HG02571 (cell line): ENCODE measurements at regions not wholly inside any gene's neighbourhood (a gene's known extent, or its start where the extent isn't known, plus 50 kb on each side); places are given as distances from the start of the nearest gene placed in this dataset.

Source experiments
- ATAC-seq: cut with Tn5 transposase; IDR thresholded peaks from one replicate; pipeline ENCODE4 v1.9.1; 2021; ENCODE audit warnings: mild to moderate bottlenecking, moderate library complexity; ENCODE audit not compliant: unreplicated experiment

DNA sequence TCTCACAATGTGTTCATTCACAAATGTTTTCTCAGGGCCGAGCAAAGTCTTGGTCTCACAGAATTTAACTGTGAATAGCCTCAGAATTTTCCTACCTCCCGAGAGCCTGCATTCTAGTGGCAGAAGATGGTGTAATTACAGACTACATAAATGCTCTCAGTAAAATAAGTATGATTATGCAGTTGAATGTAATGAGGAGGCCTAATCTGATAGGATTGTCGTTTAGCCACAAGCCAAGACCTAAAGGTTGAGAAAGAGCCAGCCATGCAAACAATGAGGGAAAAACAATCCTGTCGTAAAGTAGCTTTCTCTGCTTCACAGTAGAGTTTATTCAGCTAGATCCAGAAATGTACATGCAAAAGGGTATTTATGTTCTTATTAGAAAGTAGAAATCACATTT lies 607.8 kb upstream of the B3GALT2 start:
- no peak for ATAC-seq

GRCh38 chr1:193791746-193792145 lies 605.3 kb upstream of the B3GALT2 start:
- no peak for ATAC-seq

DNA sequence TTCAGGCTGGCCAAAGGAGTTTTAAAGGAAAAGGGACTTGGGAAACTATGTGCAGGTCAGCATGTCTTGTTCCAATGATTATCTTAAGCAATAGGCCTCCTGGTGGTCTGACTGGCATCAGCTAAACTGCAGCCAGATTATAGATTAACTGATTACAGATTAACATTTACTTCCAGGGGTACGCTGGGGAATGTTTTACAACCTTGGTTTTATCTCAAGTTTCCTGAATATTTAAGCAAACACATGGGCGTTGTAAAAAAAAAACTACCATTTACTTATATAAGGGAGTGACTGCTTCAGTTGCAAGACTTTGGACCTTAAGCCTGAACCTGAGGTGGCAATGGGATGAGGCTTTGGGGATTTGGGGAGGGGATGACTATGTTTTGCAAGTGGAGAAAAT lies 600.6 kb upstream of the B3GALT2 start:
- no peak for ATAC-seq

GRCh38 chr1:193785850-193786420 lies 599.5 kb upstream of the B3GALT2 start:
- ATAC-seq = no peak

DNA sequence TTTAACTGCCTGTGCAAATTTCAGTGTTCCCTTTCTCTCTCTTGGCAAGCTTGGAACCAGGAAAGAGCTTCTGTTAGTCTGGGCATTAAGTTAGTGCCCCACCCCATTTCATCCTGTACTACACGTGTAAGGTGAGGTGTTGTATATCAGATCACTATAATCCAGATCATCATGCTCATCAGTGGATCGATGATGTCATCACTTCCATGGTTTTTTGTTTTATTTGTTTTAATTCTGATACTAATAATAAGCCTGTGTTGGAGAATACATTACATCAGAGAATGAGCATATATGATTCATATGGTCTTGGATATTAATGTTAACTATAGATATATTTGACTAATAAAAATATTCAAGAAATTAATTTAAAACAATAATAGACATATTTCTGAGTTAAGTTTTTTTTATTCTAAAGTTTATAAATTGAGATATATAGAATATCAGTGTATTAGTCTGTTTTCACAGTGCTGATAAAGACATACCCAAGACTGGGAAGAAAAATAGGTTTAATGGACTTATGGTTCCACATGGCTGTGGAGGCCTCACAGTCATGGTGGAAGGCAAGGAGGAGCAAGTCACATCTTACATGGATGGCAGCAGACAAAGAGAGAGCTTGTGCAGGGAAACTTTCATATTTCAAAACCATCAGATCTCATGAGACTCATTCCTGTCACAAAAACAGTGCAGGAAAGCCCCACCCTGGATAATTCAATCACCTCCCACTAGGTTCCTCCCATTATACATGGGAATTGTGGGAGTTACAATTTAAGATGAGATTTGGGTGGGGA lies 588.3 kb upstream of the B3GALT2 start:
- no peak for ATAC-seq

- ATAC-seq = no peak
Measured at GRCh38 chr1:193771596-193771995, 585.2 kb upstream of the B3GALT2 start.

- ATAC-seq = no peak
Measured at GRCh38 chr1:193769651-193770050, 583.2 kb upstream of the B3GALT2 start.

DNA sequence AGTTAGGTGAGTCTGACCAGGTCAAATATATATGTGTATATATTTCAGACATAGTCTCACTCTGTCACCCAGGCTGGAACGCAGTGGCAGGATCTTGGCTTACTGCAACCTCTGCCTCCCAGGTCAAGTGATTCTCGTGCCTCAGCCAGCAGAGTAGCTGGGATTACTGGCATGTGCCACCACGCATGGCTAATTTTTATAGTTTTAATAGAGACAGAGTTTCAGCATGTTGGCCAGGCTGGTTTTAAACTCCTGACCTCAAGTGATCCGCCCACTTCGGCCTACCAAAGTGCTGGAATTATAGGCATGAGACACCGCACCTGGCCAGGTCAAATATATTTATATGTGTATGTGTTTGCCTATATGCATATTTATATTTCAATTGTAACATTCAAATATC lies 581.5 kb upstream of the B3GALT2 start:
- no peak for ATAC-seq

GRCh38 chr1:193766329-193766728 lies 579.9 kb upstream of the B3GALT2 start:
- ATAC-seq = no peak

GRCh38 chr1:193763266-193763665 lies 576.9 kb upstream of the B3GALT2 start:
- no peak for ATAC-seq

DNA sequence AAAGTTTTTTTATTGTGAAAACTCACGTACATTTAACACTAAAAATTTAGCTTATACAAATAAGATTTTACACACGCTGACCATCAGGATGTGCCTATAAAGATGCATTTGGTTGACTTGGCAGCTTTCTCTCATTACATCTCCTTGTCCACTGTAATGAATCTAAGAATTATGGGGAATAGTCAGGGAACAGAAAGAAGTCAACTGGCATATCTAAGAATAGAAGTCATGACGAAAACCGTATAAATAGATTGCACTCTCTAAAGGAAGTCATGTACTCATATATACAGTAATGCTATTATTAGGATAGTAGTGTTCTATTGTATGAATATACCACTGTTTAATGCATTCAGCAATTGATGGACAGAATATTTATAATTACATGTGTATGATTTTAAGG lies 575.8 kb upstream of the B3GALT2 start:
- no peak for ATAC-seq

DNA sequence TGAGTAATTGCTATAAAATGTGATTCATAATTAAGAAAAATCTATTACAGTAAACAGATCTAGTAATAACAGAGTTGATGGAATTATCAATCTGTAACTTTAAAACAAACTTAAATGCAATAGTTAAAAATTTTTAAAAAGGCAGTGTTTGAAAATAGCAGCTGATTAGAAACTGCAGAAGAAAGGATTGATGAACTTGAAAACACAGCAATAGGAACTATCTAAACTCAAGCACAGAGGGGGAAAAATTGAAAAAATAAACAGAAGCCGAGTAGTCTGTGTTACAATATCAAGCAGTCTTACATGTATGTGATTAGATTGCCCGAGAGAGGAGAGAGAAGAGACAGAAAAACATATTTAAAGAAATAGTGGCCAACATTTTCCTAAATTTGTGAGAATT lies 569.0 kb upstream of the B3GALT2 start:
- ATAC-seq = no peak

- no peak for ATAC-seq
Measured at GRCh38 chr1:193754732-193755427, 568.5 kb upstream of the B3GALT2 start.

- ATAC-seq = no peak
Measured at GRCh38 chr1:193754151-193754550, 567.7 kb upstream of the B3GALT2 start.

DNA sequence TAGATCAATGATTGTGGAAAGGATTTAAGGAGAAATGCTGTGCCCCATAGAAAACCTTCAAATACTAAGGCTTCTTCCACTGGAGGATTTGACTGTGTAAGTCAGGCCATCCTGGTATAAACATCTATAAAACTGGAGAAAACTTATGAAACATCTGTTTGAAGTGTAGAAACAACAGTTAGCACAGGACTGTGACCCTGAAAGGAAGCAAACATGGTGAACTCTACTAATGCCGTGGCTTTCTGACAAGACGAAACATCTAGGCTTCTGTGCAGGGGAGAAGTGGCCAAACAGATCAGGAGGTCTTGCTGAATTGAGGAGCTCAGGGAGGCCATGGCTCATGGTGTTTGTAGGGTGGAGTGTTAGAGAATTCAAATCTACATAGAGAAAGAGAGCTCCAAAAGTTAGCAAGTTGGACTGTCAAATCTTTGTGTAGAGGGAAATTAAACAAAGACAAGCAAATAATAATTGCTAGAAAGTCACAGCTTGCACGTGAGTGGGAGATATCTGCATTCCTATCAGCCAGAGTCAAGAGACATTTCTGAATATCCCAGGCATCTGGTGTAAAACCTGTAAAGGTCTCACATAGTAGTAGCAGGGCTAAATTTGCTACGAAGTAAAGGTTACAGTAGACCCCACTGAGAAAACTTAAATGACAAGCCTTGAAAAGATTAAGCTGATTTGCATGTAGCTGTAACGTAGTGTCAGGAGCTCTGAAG lies 566.8 kb upstream of the B3GALT2 start:
- no peak for ATAC-seq

DNA sequence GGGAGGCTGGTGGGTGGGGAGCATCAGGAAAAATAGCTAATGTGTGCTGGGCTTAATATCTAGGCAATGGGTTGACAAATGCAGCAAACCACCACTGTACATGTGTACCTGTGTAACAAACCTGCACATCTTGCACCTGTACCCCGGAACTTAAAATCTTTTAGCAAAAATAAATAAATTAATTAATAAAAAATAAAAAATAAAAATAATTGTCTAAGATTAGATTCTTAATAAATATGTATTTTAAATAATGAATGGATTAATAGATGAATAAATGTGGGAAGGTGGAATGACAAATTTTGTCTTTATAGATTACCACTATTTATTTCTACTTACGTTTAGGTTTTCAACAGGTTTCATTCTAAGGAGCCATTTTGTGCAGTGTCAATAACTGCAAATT lies 563.5 kb upstream of the B3GALT2 start:
- ATAC-seq = no peak

- no peak for ATAC-seq
Measured at GRCh38 chr1:193747579-193747978, 561.2 kb upstream of the B3GALT2 start.

- no peak for ATAC-seq
Measured at GRCh38 chr1:193741228-193741627, 554.8 kb upstream of the B3GALT2 start.

DNA sequence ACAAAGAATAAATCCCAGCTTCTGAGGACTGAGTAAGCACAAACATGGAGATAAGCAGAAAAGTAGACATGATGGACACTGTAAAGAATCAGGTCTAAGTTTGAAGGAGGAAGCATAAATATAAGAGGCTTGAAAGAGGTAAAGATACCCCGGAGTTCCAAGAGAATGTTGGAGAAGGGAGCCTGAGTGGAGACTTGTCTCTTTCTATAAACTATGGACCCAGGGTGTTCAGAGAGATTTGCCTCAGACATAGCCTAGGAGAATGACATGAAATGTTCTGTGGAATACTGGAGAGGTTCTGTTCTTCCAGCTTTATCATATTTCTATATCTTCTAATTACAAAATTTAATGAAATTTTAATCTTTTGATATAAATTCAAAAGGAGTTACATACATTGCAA lies 554.3 kb upstream of the B3GALT2 start:
- no peak for ATAC-seq

DNA sequence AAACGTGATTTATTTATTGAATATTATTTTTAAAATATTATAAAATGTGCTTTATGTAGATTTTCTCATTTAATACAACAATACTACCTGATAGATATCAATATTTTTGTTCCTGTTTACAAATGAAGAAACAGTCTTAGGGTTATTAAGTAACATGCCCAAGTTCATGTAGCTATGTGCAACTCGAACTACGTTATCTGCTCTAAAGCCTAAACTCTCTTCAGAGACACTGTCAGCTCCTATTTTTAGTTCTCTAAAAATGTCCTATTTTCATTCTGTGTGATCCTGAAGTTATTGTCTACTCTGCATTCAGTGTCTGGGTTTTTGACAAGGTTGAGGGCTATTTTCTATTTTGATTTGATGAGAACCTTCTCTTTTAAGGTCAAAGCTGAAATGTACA lies 550.1 kb upstream of the B3GALT2 start:
- ATAC-seq = no peak

- no peak for ATAC-seq
Measured at GRCh38 chr1:193733674-193734073, 547.3 kb upstream of the B3GALT2 start.

GRCh38 chr1:193730017-193730416 lies 543.6 kb upstream of the B3GALT2 start:
- no peak for ATAC-seq
